Activated CD8-positive, alpha-beta memory T cell treated with anti-CD3 and anti-CD28 coated beads, Interleukin-2, amount 50 U/mL, for 1 hour (primary cell): ENCODE measurements at regions not wholly inside any gene's neighbourhood (a gene's known extent, or its start where the extent isn't known, plus 50 kb on each side); places are given as distances from the start of the nearest gene placed in this dataset.
"Not testable (repeated sequence)": the region's sequence is repeated elsewhere in the genome, so short reads cannot be mapped to it uniquely, and the experiment has no call there.

Experiments
- DNase-seq: peaks from one replicate; pipeline ENCODE4 v3.0.0-alpha.2; 2020; ENCODE audit errors: extremely low read depth

- no peak for DNase-seq
Observed at GRCh38 chr9:78668148-78668832, 371.4 kb downstream of the PSAT1 start.

GRCh38 chr9:78669591-78669990 lies 372.7 kb downstream of the PSAT1 start:
- no peak for DNase-seq

- DNase-seq, result no peak
Observed at GRCh38 chr9:78671785-78672184, 374.9 kb downstream of the PSAT1 start.

- no peak for DNase-seq
Observed at GRCh38 chr9:78674874-78675273, 377.9 kb downstream of the PSAT1 start.

GRCh38 chr9:78676009-78676408 lies 379.1 kb downstream of the PSAT1 start:
- no peak for DNase-seq

GRCh38 chr9:78676623-78677022 lies 379.7 kb downstream of the PSAT1 start:
- DNase-seq, result no peak

- DNase-seq, result no peak
Observed at GRCh38 chr9:78677326-78677725, 380.4 kb downstream of the PSAT1 start.

GRCh38 chr9:78678877-78679276 lies 382.0 kb downstream of the PSAT1 start:
- DNase-seq, result no peak

- DNase-seq, result no peak
Observed at GRCh38 chr9:78680196-78680595, 383.3 kb downstream of the PSAT1 start.

- no peak for DNase-seq
Observed at GRCh38 chr9:78682216-78682615, 385.3 kb downstream of the PSAT1 start.

- DNase-seq, result no peak
Observed at GRCh38 chr9:78685471-78685870, 388.5 kb downstream of the PSAT1 start.

- no peak for DNase-seq
Observed at GRCh38 chr9:78688796-78689195, 391.9 kb downstream of the PSAT1 start.

GRCh38 chr9:78691542-78691941 lies 394.6 kb downstream of the PSAT1 start:
- no peak for DNase-seq

GRCh38 chr9:78692871-78693270 lies 395.9 kb downstream of the PSAT1 start:
- no peak for DNase-seq

- no peak for DNase-seq
Observed at GRCh38 chr9:78694974-78695373, 398.0 kb downstream of the PSAT1 start.

GRCh38 chr9:78695519-78695918 lies 398.6 kb downstream of the PSAT1 start:
- no peak for DNase-seq

- DNase-seq, result no peak
Observed at GRCh38 chr9:78697618-78698017, 400.7 kb downstream of the PSAT1 start.

GRCh38 chr9:78698371-78698770 lies 401.4 kb downstream of the PSAT1 start:
- no peak for DNase-seq

- not testable (repeated sequence) for DNase-seq
Observed at GRCh38 chr9:78699217-78699616, 402.3 kb downstream of the PSAT1 start.

- not testable (repeated sequence) for DNase-seq
Observed at GRCh38 chr9:78704153-78704552, 407.2 kb downstream of the PSAT1 start.

- DNase-seq, result no peak
Observed at GRCh38 chr9:78707080-78707479, 410.2 kb downstream of the PSAT1 start.

- DNase-seq, result no peak
Observed at GRCh38 chr9:78707481-78707991, 410.6 kb downstream of the PSAT1 start.

GRCh38 chr9:78712903-78713613 lies 416.1 kb downstream of the PSAT1 start:
- no peak for DNase-seq
